Heart left ventricle (tissue), 16 donors: ENCODE measurements at regions not wholly inside any gene's neighbourhood (a gene's known extent, or its start where the extent isn't known, plus 50 kb on each side); places are given as distances from the start of the nearest gene placed in this dataset.

Experiments used
- ATAC-seq, 4 donors: fragments of 200-7000 bp; cut with Tn5 transposase; one replicate each; pipeline ENCODE4 v1.9.1; 2020 to 2022; ENCODE audit warnings: moderate library complexity in 4 of 4, mild to moderate bottlenecking in 3 of 4, moderate number of reproducible peaks in 1 of 4
- DNase-seq, 5 donors: peaks; one replicate each; pipeline ENCODE4 v3.0.0-alpha.2; 2020
- H3K27ac ChIP-seq, 12 donors: fragments of 200-600 bp; sonication (generic) in 4 of 12; one replicate each; pipeline versions ENCODE4 v1.5.0 to v1.8.0; 2016 to 2022; ENCODE audit warnings: mild to moderate bottlenecking in 2 of 12
- H3K27me3 ChIP-seq, 9 donors: fragments of 200-600 bp; sonication (generic) in 2 of 9; one replicate each; pipeline versions ENCODE4 v1.5.1 to v1.8.0; 2016 to 2022; ENCODE audit warnings: mild to moderate bottlenecking in 3 of 9
- H3K36me3 ChIP-seq, 9 donors: fragments of 200-600 bp; sonication (generic) in 2 of 9; one replicate each; pipeline versions ENCODE4 v1.5.0 to v1.8.0; 2018 to 2022; ENCODE audit warnings: mild to moderate bottlenecking in 2 of 9
- H3K4me1 ChIP-seq, 12 donors: fragments of 200-600 bp; sonication (generic) in 4 of 12; one replicate each; pipeline versions ENCODE4 v1.5.0 to v1.8.0; 2016 to 2022; ENCODE audit warnings: mild to moderate bottlenecking in 3 of 12
- H3K4me3 ChIP-seq, 12 donors: fragments of 200-600 bp; sonication (generic) in 4 of 12; one replicate each; pipeline versions ENCODE4 v1.5.0 to v1.8.0; 2017 to 2022; ENCODE audit warnings: mild to moderate bottlenecking in 9 of 12, moderate library complexity in 4 of 12
- H3K9me3 ChIP-seq, 12 donors: fragments of 200-600 bp; sonication (generic) in 4 of 12; one replicate each; pipeline versions ENCODE4 v1.5.0 to v1.8.0; 2016 to 2022; ENCODE audit warnings: mild to moderate bottlenecking in 1 of 12
- POLR2A ChIP-seq, 2 donors: fragments of 450-650 bp; IDR thresholded peaks; one replicate each; pipeline ENCODE4 v1.6.1; 2017; ENCODE audit warnings: antibody characterized with exemption in 2 of 2, mild to moderate bottlenecking in 2 of 2, moderate library complexity in 2 of 2
- WGBS, 4 donors: extraction: QIAGEN DNeasy Blood & Tissue Kit in 2 of 4; methylation state at CpG; one replicate each; pipeline versions ENCODE4 v1.1.5 to v1.1.7; 2013 to 2018; 5-methylcytosine and 5-hydroxymethylcytosine counted together
- intact Hi-C, 10 donors: fragments of 100-400 bp; cut with DNase I; formaldehyde crosslinking; loops; one replicate each; pipeline versions ENCODE4 v1.11.1 to v1.14.2; 2022
- TF ChIP-seq, protein P1 (sequence below), 12 donors: fragments of 200-600 bp; sonication (generic) in 4 of 12; IDR thresholded peaks; one replicate each; pipeline versions ENCODE4 v1.5.0 to v1.8.0; 2018 to 2022; ENCODE audit warnings: antibody characterized with exemption in 12 of 12, mild to moderate bottlenecking in 5 of 12
- donor health status: ischemic (EF 13 %, LVEDD 7.1; RV severe dilation, severe dysfunction).
- donor health status: healthy with polysubstance abuse.
- donor health status: DM: no; HTN: yes; CAD: no.
- donor health status: DM: no; HTN: no; CAD: no.
- donor health status: ischemic (EF 25% LVEDD 6.9; RV normal size, moderate dysfunction).
- donor health status: ischemic (EF 25% LVEDD 5.7; RV mildly dilated, moderate dysfunction).
- donor health status: healthy.
- donor health status: DM: yes; HTN: yes; CAD: no.
- donor health status: ischemic (EF 35%, LVEDD 5.7; RV mildly dilated, moderate dysfunction).
- donor health status: nonischemic (EF 11% LVEDD 7.7; RV severe dilation, severe dysfunction).
- donor health status: DM: yes; HTN: yes; CAD: no.
- donor health status: PGD.
- donor health status: ischemic (EF 29% LVEDD 5.4; RV normal size, mild dysfunction).
- donor health status: nonischemic (EF 23%, LVEDD 6.1; RV moderate dilation, normal function).

GRCh38 chr5:64026493-64026892, 64.2 kb upstream of the HTR1A start:
- no peaks in the 10 kb centered on the region for H3K27me3 ChIP-seq
- ATAC-seq (no peak), DNase-seq (no peak)
- H3K4me1 ChIP-seq = no peaks in the 10 kb centered on the region
- H3K36me3 ChIP-seq = no peaks in the 10 kb centered on the region
- TF ChIP-seq, protein P1, sequence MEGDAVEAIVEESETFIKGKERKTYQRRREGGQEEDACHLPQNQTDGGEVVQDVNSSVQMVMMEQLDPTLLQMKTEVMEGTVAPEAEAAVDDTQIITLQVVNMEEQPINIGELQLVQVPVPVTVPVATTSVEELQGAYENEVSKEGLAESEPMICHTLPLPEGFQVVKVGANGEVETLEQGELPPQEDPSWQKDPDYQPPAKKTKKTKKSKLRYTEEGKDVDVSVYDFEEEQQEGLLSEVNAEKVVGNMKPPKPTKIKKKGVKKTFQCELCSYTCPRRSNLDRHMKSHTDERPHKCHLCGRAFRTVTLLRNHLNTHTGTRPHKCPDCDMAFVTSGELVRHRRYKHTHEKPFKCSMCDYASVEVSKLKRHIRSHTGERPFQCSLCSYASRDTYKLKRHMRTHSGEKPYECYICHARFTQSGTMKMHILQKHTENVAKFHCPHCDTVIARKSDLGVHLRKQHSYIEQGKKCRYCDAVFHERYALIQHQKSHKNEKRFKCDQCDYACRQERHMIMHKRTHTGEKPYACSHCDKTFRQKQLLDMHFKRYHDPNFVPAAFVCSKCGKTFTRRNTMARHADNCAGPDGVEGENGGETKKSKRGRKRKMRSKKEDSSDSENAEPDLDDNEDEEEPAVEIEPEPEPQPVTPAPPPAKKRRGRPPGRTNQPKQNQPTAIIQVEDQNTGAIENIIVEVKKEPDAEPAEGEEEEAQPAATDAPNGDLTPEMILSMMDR (IDR thresholded peaks at IDR 0.05) = no peak
- TF ChIP-seq POLR2A (IDR thresholded peaks at IDR 0.05) = no peak
- 62 to 73% (median 68%) methylated on average over 2 of the region's 2 CpGs for WGBS, 4 donors
- no peak overlapping the region for H3K4me3 ChIP-seq
- H3K27ac ChIP-seq = no peak overlapping the region
- intact Hi-C loops = no loop called here
- H3K9me3 ChIP-seq = no peaks in the 10 kb centered on the region

DNA sequence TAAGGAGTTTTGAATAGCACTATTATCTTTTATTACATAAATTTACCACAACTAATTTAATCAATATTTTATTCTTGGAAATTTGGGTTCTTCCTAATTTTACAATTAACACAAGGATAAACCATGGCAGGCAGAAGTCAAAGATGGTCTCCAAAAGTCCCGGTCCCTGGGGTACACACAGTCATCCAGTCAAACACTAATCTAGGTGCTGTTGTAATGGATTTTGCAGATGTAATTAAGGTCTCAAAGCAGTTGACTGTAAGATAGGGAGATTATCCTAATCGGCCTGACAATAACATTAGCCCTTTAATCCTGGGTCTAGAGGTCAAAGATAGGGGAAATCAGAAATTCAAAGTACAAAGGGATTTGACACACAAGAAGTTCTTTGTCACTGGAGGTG, 57.5 kb upstream of the HTR1A start:
- Histone ChIP-seq H3K27ac (no peak overlapping the region), H3K4me3 (no peak overlapping the region), H3K4me1 (no peaks in the 10 kb centered on the region), H3K36me3 (no peaks in the 10 kb centered on the region), H3K9me3 (no peaks in the 10 kb centered on the region), H3K27me3 (no peaks in the 10 kb centered on the region)
- intact Hi-C loops = no loop called here
- TF ChIP-seq POLR2A (IDR thresholded peaks at IDR 0.05) = no peak
- TF ChIP-seq, protein P1 (IDR thresholded peaks at IDR 0.05) = no peak
- WGBS, 4 donors = 38 to 53% (median 50%) methylated on average over 2 of the region's 2 CpGs
- DNase-seq (no peak), ATAC-seq (no peak)

- TF ChIP-seq, protein P1 (IDR thresholded peaks at IDR 0.05) = no peak
- TF ChIP-seq POLR2A (IDR thresholded peaks at IDR 0.05) = no peak
- no peaks in the 10 kb centered on the region for H3K4me1 ChIP-seq
- no peak for DNase-seq
- intact Hi-C loops = no loop called here
- no peaks in the 10 kb centered on the region for H3K36me3 ChIP-seq
- no peaks in the 10 kb centered on the region for H3K27me3 ChIP-seq
- H3K4me3 ChIP-seq = no peak overlapping the region
- H3K27ac ChIP-seq = no peak overlapping the region
- no peaks in the 10 kb centered on the region for H3K9me3 ChIP-seq
- ATAC-seq = no peak
- WGBS, 4 donors = 80 to 95% (median 83%) methylated on average over 2 of the region's 2 CpGs
Measured at GRCh38 chr5:64018966-64019365, 56.7 kb upstream of the HTR1A start.

GRCh38 chr5:64015824-64016223, 53.6 kb upstream of the HTR1A start:
- Histone ChIP-seq H3K27me3 (no peaks in the 10 kb centered on the region), H3K4me3 (no peak overlapping the region), H3K36me3 (no peaks in the 10 kb centered on the region), H3K9me3 (no peaks in the 10 kb centered on the region), H3K4me1 (no peaks in the 10 kb centered on the region), H3K27ac (no peak overlapping the region)
- TF ChIP-seq, protein P1 (IDR thresholded peaks at IDR 0.05) = no peak
- TF ChIP-seq POLR2A (IDR thresholded peaks at IDR 0.05) = no peak
- 73 to 78% (median 76%) methylated on average over 1 of the region's 1 CpG for WGBS, 4 donors
- ATAC-seq (no peak), DNase-seq (no peak)
- intact Hi-C loops = no loop called here
